Caco-2 (cell line): ENCODE measurements at regions not wholly inside any gene's neighbourhood (a gene's known extent, or its start where the extent isn't known, plus 50 kb on each side); places are given as distances from the start of the nearest gene placed in this dataset.
A peak's percentile ranks its signal among the peaks of the same experiment; 100 is the strongest.

Experiments
- BruUV-seq: library from RNA; stranded (reverse); fragments of 400-500 nt; replicated peaks from 2 replicates; lab custom pipeline; 2021; lab: Mats Ljungman, UMichigan
- CTCF ChIA-PET: fragments of 300-600 bp; sonication (Branson Sonifier 250); formaldehyde crosslinking; loops from one replicate; lab custom pipeline; 2022; ENCODE audit warnings: antibody characterized with exemption; lab: Charles Lee
- POLR2A ChIA-PET: fragments of 300-600 bp; sonication (Branson Sonifier 250); formaldehyde crosslinking; loops from one replicate; lab custom pipeline; 2022; ENCODE audit warnings: antibody characterized with exemption; lab: Charles Lee
- DNase-seq, 2 experiments: peaks; one replicate each; pipeline versions ENCODE4 v3.0.0 to v3.0.0-alpha.2; 2020 to 2022
- H3K27me3 ChIP-seq: replicated peaks from 2 replicates; pipeline ENCODE4 v1.6.0; 2011; ENCODE audit warnings: low read length; ENCODE audit not compliant: control insufficient read depth, insufficient read depth
- H3K36me3 ChIP-seq: 2 replicates; pipeline ENCODE4 v1.5.1; 2011; ENCODE audit warnings: low read length; ENCODE audit not compliant: control insufficient read depth, insufficient read depth
- H3K4me1 ChIP-seq: fragments of 250-450 bp; sonication (Bioruptor Pico); 2 replicates; pipeline ENCODE4 v1.5.1; 2020; ENCODE audit warnings: mild to moderate bottlenecking
- H3K4me3 ChIP-seq: 2 replicates; pipeline ENCODE4 v1.5.1; 2011; ENCODE audit warnings: low read depth, mild to moderate bottlenecking, control low read depth, low read length
- H3K9me3 ChIP-seq: fragments of 250-450 bp; sonication (Bioruptor Pico); 2 replicates; pipeline ENCODE4 v1.5.1; 2020; ENCODE audit warnings: mild to moderate bottlenecking, moderate library complexity
- H3K27ac Mint-ChIP-seq: one replicate; pipeline ENCODE4 v1.8.0; 2022; ENCODE audit warnings: mixed read lengths; ENCODE audit not compliant: unreplicated experiment
- H3K27me3 Mint-ChIP-seq: one replicate; pipeline ENCODE4 v1.8.0; 2022; ENCODE audit warnings: mixed read lengths; ENCODE audit not compliant: insufficient read depth, unreplicated experiment
- H3K36me3 Mint-ChIP-seq: one replicate; pipeline ENCODE4 v1.8.0; 2022; ENCODE audit warnings: mild to moderate bottlenecking, mixed read lengths; ENCODE audit not compliant: insufficient read depth, unreplicated experiment
- H3K4me1 Mint-ChIP-seq: one replicate; pipeline ENCODE4 v1.8.0; 2022; ENCODE audit warnings: low read depth, mixed read lengths; ENCODE audit not compliant: unreplicated experiment
- H3K4me3 Mint-ChIP-seq: one replicate; pipeline ENCODE4 v1.8.0; 2022; ENCODE audit warnings: mild to moderate bottlenecking, moderate library complexity, mixed read lengths; ENCODE audit not compliant: unreplicated experiment
- H3K9me3 Mint-ChIP-seq: one replicate; pipeline ENCODE4 v1.8.0; 2022; ENCODE audit warnings: mixed read lengths; ENCODE audit not compliant: unreplicated experiment
- CTCF ChIP-seq, 2 experiments: fragments of 200-600 bp in 1 of 2; IDR thresholded peaks; 1 replicate in 1 of 2; 2 replicates in 1 of 2; pipeline versions ENCODE4 v1.5.1 to v1.8.0; 2011 to 2022; ENCODE audit warnings: antibody characterized with exemption in 1 of 2, control low read depth in 1 of 2, inconsistent platforms in 1 of 2, low read depth in 1 of 2, low read length in 1 of 2, mild to moderate bottlenecking in 1 of 2, moderate library complexity in 1 of 2; ENCODE audit not compliant: insufficient read depth in 1 of 2, severe bottlenecking in 1 of 2, unreplicated experiment in 1 of 2
- intact Hi-C: fragments of 100-400 bp; cut with micrococcal nuclease; formaldehyde crosslinking; loops from one replicate; pipeline ENCODE4 v1.10.0; 2022; ENCODE audit not compliant: unreplicated experiment

GRCh38 chr4:123304151-123304964, 92.2 kb upstream of the SPRY1 start:
- Mint-ChIP-seq H3K9me3 (no peaks in the 10 kb centered on the region), H3K27me3 (no peaks in the 10 kb centered on the region)

GRCh38 chr4:123305736-123306135, 90.9 kb upstream of the SPRY1 start:
- H3K4me1 Mint-ChIP-seq = peaks cover 16% of the 10 kb centered on the region
- DNase-seq = no peak
- POLR2A ChIA-PET = no interaction called here
- Histone ChIP-seq H3K36me3 (no peaks in the 10 kb centered on the region), H3K4me1 (peaks cover 16% of the 10 kb centered on the region), H3K4me3 (no peak overlapping the region), H3K27me3 (no peaks in the 10 kb centered on the region), H3K9me3 (no peaks in the 10 kb centered on the region)
- BruUV-seq = no TSS peak
- H3K27me3 Mint-ChIP-seq = no peaks in the 10 kb centered on the region
- CTCF ChIA-PET = no interaction called here
- H3K9me3 Mint-ChIP-seq = no peaks in the 10 kb centered on the region
- H3K36me3 Mint-ChIP-seq = no peaks in the 10 kb centered on the region
- TF ChIP-seq CTCF (IDR thresholded peaks at IDR 0.05; ENCODE audit: insufficient read depth in 1 of 2, low read depth in 1 of 2, low read length in 1 of 2, severe bottlenecking in 1 of 2, unreplicated experiment in 1 of 2) = no peak
- no peak overlapping the region for H3K4me3 Mint-ChIP-seq
- intact Hi-C loops = no loop called here
- no peak overlapping the region for H3K27ac Mint-ChIP-seq

More at GRCh38 chr4:123304151-123304964, 92.2 kb upstream of the SPRY1 start:
- no peaks in the 10 kb centered on the region for H3K27me3 ChIP-seq
- no peak for DNase-seq
- peaks cover 27% of the 10 kb centered on the region for H3K4me1 Mint-ChIP-seq
- H3K9me3 ChIP-seq = no peaks in the 10 kb centered on the region
- H3K4me3 Mint-ChIP-seq = no peak overlapping the region
- peak overlapping the region; percentile 73 for H3K27ac Mint-ChIP-seq
- ChIA-PET POLR2A (no interaction called here), CTCF (no interaction called here)
- H3K36me3 ChIP-seq = no peaks in the 10 kb centered on the region
- intact Hi-C loops = no loop called here
- no peak for TF ChIP-seq CTCF (IDR thresholded peaks at IDR 0.05; ENCODE audit: insufficient read depth in 1 of 2, low read depth in 1 of 2, low read length in 1 of 2, severe bottlenecking in 1 of 2, unreplicated experiment in 1 of 2)
- peaks cover 22% of the 10 kb centered on the region for H3K4me1 ChIP-seq
- no peak overlapping the region for H3K4me3 ChIP-seq
- BruUV-seq = no TSS peak
- H3K36me3 Mint-ChIP-seq = no peaks in the 10 kb centered on the region

- Mint-ChIP-seq H3K27ac (no peak overlapping the region), H3K9me3 (no peaks in the 10 kb centered on the region), H3K4me3 (no peak overlapping the region), H3K36me3 (peaks cover 2% of the 10 kb centered on the region), H3K27me3 (no peaks in the 10 kb centered on the region), H3K4me1 (peaks cover 15% of the 10 kb centered on the region)
- intact Hi-C loops = no loop called here
- Histone ChIP-seq H3K27me3 (no peaks in the 10 kb centered on the region), H3K9me3 (no peaks in the 10 kb centered on the region), H3K36me3 (no peaks in the 10 kb centered on the region), H3K4me3 (no peak overlapping the region), H3K4me1 (peaks cover 14% of the 10 kb centered on the region)
- TF ChIP-seq CTCF (IDR thresholded peaks at IDR 0.05; ENCODE audit: insufficient read depth in 1 of 2, low read depth in 1 of 2, low read length in 1 of 2, severe bottlenecking in 1 of 2, unreplicated experiment in 1 of 2) = no peak
- ChIA-PET POLR2A (no interaction called here), CTCF (no interaction called here)
- no peak for DNase-seq
- BruUV-seq = no TSS peak
These were observed 89.8 kb upstream of the SPRY1 start for GRCh38 chr4:123306769-123307168.
